ENCODE measurements at regions not wholly inside any gene's neighbourhood (a gene's known extent, or its start where the extent isn't known, plus 50 kb on each side); places are given as distances from the start of the nearest gene placed in this dataset.

DNA sequence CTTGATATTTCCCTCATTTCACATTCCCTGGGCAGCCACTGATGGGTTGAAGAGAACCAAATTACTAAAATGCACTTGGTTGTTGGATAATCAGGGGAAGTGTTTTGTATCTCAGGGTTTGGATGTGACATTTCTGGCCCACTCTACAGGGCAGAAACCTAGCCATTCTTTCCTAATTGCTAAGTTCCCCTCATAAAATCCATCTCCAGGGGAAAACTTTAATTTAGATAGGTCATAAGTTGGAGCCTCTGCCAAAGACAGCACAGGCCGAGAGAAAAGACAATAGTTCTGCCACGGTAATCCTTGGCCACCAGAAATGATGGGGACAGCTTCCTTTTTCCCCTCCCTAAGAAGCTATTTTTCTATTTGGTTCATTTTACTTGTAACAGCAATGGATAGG is 192.7 kb upstream of the C1QTNF7 start:
- TF ChIP-seq CTCF (conservative IDR thresholded peaks at IDR 0.05; ENCODE audit: low read depth, low read length): no peak
- no peak for TF ChIP-seq EZH2 (IDR thresholded peaks at IDR 0.05; ENCODE audit: borderline replicate concordance, low read depth, low read length, poor library complexity, severe bottlenecking)

Measured in A673 (cell line).